ENCODE measurements at regions not wholly inside any gene's neighbourhood (a gene's known extent, or its start where the extent isn't known, plus 50 kb on each side); places are given as distances from the start of the nearest gene placed in this dataset.

- no peaks in the 10 kb centered on the region for H4K20me1 ChIP-seq (ENCODE audit: control insufficient read depth, extremely low read depth, insufficient read depth, low read length)
- H3K36me3 ChIP-seq (ENCODE audit: control insufficient read depth, insufficient read depth, low read length) = no peaks in the 10 kb centered on the region
- no peak overlapping the region for H2AFZ ChIP-seq (ENCODE audit: low read length)
- H3K79me2 ChIP-seq (ENCODE audit: control insufficient read depth, insufficient read depth, low read length) = no peaks in the 10 kb centered on the region
- no peak overlapping the region for H3K9ac ChIP-seq (ENCODE audit: insufficient read depth, low read length)
- H3K9me3 ChIP-seq (ENCODE audit: control insufficient read depth, insufficient read depth, low read depth, low read length) = no peaks in the 10 kb centered on the region
- no peak for DNase-seq (ENCODE audit: low read depth in 2 of 2)
- H3K27me3 ChIP-seq (ENCODE audit: control insufficient read depth, insufficient read depth, low read length) = no peaks in the 10 kb centered on the region
- no peaks in the 10 kb centered on the region for H3K4me1 ChIP-seq (ENCODE audit: control insufficient read depth, extremely low read depth, insufficient read depth, low read length)
- no peak overlapping the region for H3K4me2 ChIP-seq (ENCODE audit: extremely low read depth, insufficient read depth, low read length)
- no peak overlapping the region for H3K4me3 ChIP-seq (replicated peaks in 1 of 4; ENCODE audit: control extremely low read depth in 1 of 4, insufficient read depth in 1 of 4, low read depth in 3 of 4, low read length in 4 of 4)
- H3K27ac ChIP-seq (ENCODE audit: insufficient read depth, low read length) = no peak overlapping the region
- TF ChIP-seq EZH2 (IDR thresholded peaks at IDR 0.05; ENCODE audit: low read length, missing control alignments) = no peak
- no peak for TF ChIP-seq CTCF (conservative IDR thresholded peaks at IDR 0.05 in 1 of 2, IDR thresholded peaks at IDR 0.05 in 1 of 2; ENCODE audit: low read depth in 1 of 2, low read length in 2 of 2)
These were observed 88.0 kb downstream of the EDN3 start for GRCh38 chr20:59388402-59388801.

GRCh38 chr20:59390437-59390836, 90.0 kb downstream of the EDN3 start:
- no peak overlapping the region for H3K27ac ChIP-seq (ENCODE audit: insufficient read depth, low read length)
- H3K4me1 ChIP-seq (ENCODE audit: control insufficient read depth, extremely low read depth, insufficient read depth, low read length) = no peaks in the 10 kb centered on the region
- TF ChIP-seq CTCF (conservative IDR thresholded peaks at IDR 0.05 in 1 of 2, IDR thresholded peaks at IDR 0.05 in 1 of 2; ENCODE audit: low read depth in 1 of 2, low read length in 2 of 2) = no peak
- TF ChIP-seq EZH2 (IDR thresholded peaks at IDR 0.05; ENCODE audit: low read length, missing control alignments) = no peak
- no peak overlapping the region for H3K4me2 ChIP-seq (ENCODE audit: extremely low read depth, insufficient read depth, low read length)
- no peaks in the 10 kb centered on the region for H3K27me3 ChIP-seq (ENCODE audit: control insufficient read depth, insufficient read depth, low read length)
- no peaks in the 10 kb centered on the region for H4K20me1 ChIP-seq (ENCODE audit: control insufficient read depth, extremely low read depth, insufficient read depth, low read length)
- H2AFZ ChIP-seq (ENCODE audit: low read length) = no peak overlapping the region
- no peak overlapping the region for H3K9ac ChIP-seq (ENCODE audit: insufficient read depth, low read length)
- no peak overlapping the region for H3K4me3 ChIP-seq (replicated peaks in 1 of 4; ENCODE audit: control extremely low read depth in 1 of 4, insufficient read depth in 1 of 4, low read depth in 3 of 4, low read length in 4 of 4)
- no peaks in the 10 kb centered on the region for H3K36me3 ChIP-seq (ENCODE audit: control insufficient read depth, insufficient read depth, low read length)
- H3K9me3 ChIP-seq (ENCODE audit: control insufficient read depth, insufficient read depth, low read depth, low read length) = no peaks in the 10 kb centered on the region
- no peak for DNase-seq (ENCODE audit: low read depth in 2 of 2)
- H3K79me2 ChIP-seq (ENCODE audit: control insufficient read depth, insufficient read depth, low read length) = no peaks in the 10 kb centered on the region

GRCh38 chr20:59391975-59392374, 91.6 kb downstream of the EDN3 start:
- no peaks in the 10 kb centered on the region for H3K79me2 ChIP-seq (ENCODE audit: control insufficient read depth, insufficient read depth, low read length)
- no peak overlapping the region for H3K9ac ChIP-seq (ENCODE audit: insufficient read depth, low read length)
- H3K27ac ChIP-seq (ENCODE audit: insufficient read depth, low read length) = no peak overlapping the region
- H4K20me1 ChIP-seq (ENCODE audit: control insufficient read depth, extremely low read depth, insufficient read depth, low read length) = no peaks in the 10 kb centered on the region
- H3K4me3 ChIP-seq (replicated peaks in 1 of 4; ENCODE audit: control extremely low read depth in 1 of 4, insufficient read depth in 1 of 4, low read depth in 3 of 4, low read length in 4 of 4) = no peak overlapping the region
- no peak for DNase-seq (ENCODE audit: low read depth in 2 of 2)
- H2AFZ ChIP-seq (ENCODE audit: low read length) = no peak overlapping the region
- no peaks in the 10 kb centered on the region for H3K36me3 ChIP-seq (ENCODE audit: control insufficient read depth, insufficient read depth, low read length)
- no peak overlapping the region for H3K4me2 ChIP-seq (ENCODE audit: extremely low read depth, insufficient read depth, low read length)
- no peaks in the 10 kb centered on the region for H3K27me3 ChIP-seq (ENCODE audit: control insufficient read depth, insufficient read depth, low read length)
- H3K4me1 ChIP-seq (ENCODE audit: control insufficient read depth, extremely low read depth, insufficient read depth, low read length) = no peaks in the 10 kb centered on the region
- H3K9me3 ChIP-seq (ENCODE audit: control insufficient read depth, insufficient read depth, low read depth, low read length) = no peaks in the 10 kb centered on the region
- TF ChIP-seq EZH2 (IDR thresholded peaks at IDR 0.05; ENCODE audit: low read length, missing control alignments) (no peak), CTCF (conservative IDR thresholded peaks at IDR 0.05 in 1 of 2, IDR thresholded peaks at IDR 0.05 in 1 of 2; ENCODE audit: low read depth in 1 of 2, low read length in 2 of 2) (no peak)

Data from fibroblast of lung (primary cell).